HepG2 (cell line): ENCODE measurements at regions not wholly inside any gene's neighbourhood (a gene's known extent, or its start where the extent isn't known, plus 50 kb on each side); places are given as distances from the start of the nearest gene placed in this dataset.

Experiments
- CREM ChIP-seq, 2 experiments: sonication (generic) in 1 of 2; formaldehyde crosslinking in 1 of 2; IDR thresholded peaks; 2 replicates each; pipeline versions ENCODE4 v1.4.0 to v1.6.1; 2016 to 2020; ENCODE audit warnings: antibody characterized with exemption in 1 of 2, mild to moderate bottlenecking in 1 of 2, missing genetic modification reagents in 1 of 2
- GABPB1 ChIP-seq: IDR thresholded peaks from 2 replicates; pipeline ENCODE4 v1.6.1; 2016; ENCODE audit warnings: mild to moderate bottlenecking, missing genetic modification reagents, moderate library complexity, missing compliant biosample characterization
- HOXA3 ChIP-seq: sonication (generic); formaldehyde crosslinking; IDR thresholded peaks from 2 replicates; pipeline ENCODE4 v1.5.0; 2020; ENCODE audit warnings: missing genetic modification reagents
- JUNB ChIP-seq: sonication (generic); formaldehyde crosslinking; IDR thresholded peaks from 2 replicates; pipeline ENCODE4 v1.8.0; 2022; ENCODE audit warnings: missing genetic modification reagents, mild to moderate bottlenecking, borderline replicate concordance
- MIER3 ChIP-seq: IDR thresholded peaks from 2 replicates; pipeline ENCODE4 v1.6.1; 2016; ENCODE audit warnings: missing compliant biosample characterization, borderline replicate concordance
- SIN3A ChIP-seq: IDR thresholded peaks from 2 replicates; pipeline ENCODE4 v1.6.1; 2011; ENCODE audit warnings: low read depth, mild to moderate bottlenecking, control low read depth, low read length, borderline replicate concordance
- SMYD3 ChIP-seq: sonication (generic); formaldehyde crosslinking; IDR thresholded peaks from 2 replicates; pipeline ENCODE4 v1.8.1; 2023; ENCODE audit warnings: mild to moderate bottlenecking, missing genetic modification reagents
- SRSF4 ChIP-seq: fragments of 200-400 bp; formaldehyde crosslinking; IDR thresholded peaks from one replicate; pipeline ENCODE4 v1.6.1; 2018; ENCODE audit warnings: mild to moderate bottlenecking, low read depth, low read length, moderate library complexity; ENCODE audit not compliant: poor library complexity, severe bottlenecking
- TCF7L2 ChIP-seq: IDR thresholded peaks from 2 replicates; pipeline ENCODE4 v1.6.1; 2011; ENCODE audit warnings: mild to moderate bottlenecking, low read depth, low read length, moderate library complexity
- ZNF292 ChIP-seq: sonication (generic); formaldehyde crosslinking; IDR thresholded peaks from 2 replicates; pipeline ENCODE4 v1.8.1; 2022; ENCODE audit warnings: mild to moderate bottlenecking, low read depth, missing genetic modification reagents, borderline replicate concordance
- ZNF335 ChIP-seq: sonication (generic); formaldehyde crosslinking; IDR thresholded peaks from 2 replicates; pipeline ENCODE4 v1.4.0; 2020; ENCODE audit warnings: missing genetic modification reagents
- ZNF496 ChIP-seq: sonication (generic); formaldehyde crosslinking; IDR thresholded peaks from 2 replicates; pipeline ENCODE4 v1.8.1; 2023; ENCODE audit warnings: mild to moderate bottlenecking, moderate library complexity, missing genetic modification reagents; ENCODE audit not compliant: insufficient replicate concordance
- ZNF605 ChIP-seq: sonication (generic); formaldehyde crosslinking; IDR thresholded peaks from 2 replicates; pipeline ENCODE4 v1.8.0; 2022; ENCODE audit warnings: mild to moderate bottlenecking, missing genetic modification reagents
- ZNF724P ChIP-seq: sonication (generic); formaldehyde crosslinking; IDR thresholded peaks from 2 replicates; pipeline ENCODE4 v1.8.0; 2022; ENCODE audit warnings: missing genetic modification reagents, borderline replicate concordance
- TF ChIP-seq, protein P1 (sequence below): sonication (generic); formaldehyde crosslinking; conservative IDR thresholded peaks from 2 replicates; pipeline ENCODE4 v1.8.0; 2022; ENCODE audit warnings: mild to moderate bottlenecking, moderate library complexity, missing genetic modification reagents
- TF ChIP-seq, protein P2 (sequence below): sonication (generic); formaldehyde crosslinking; IDR thresholded peaks from 2 replicates; pipeline ENCODE4 v1.8.1; 2023; ENCODE audit warnings: missing genetic modification reagents, inconsistent platforms, borderline replicate concordance
- TF ChIP-seq, protein P3 (sequence below): sonication (generic); formaldehyde crosslinking; IDR thresholded peaks from 2 replicates; pipeline ENCODE4 v1.4.0; 2020; ENCODE audit warnings: missing genetic modification reagents, borderline replicate concordance
- TF ChIP-seq, protein P4 (sequence below): sonication (generic); formaldehyde crosslinking; IDR thresholded peaks from 2 replicates; pipeline ENCODE4 v1.5.0; 2020; ENCODE audit warnings: missing genetic modification reagents
- TF ChIP-seq, protein P5 (sequence below): IDR thresholded peaks from 2 replicates; pipeline ENCODE4 v1.6.1; 2018; ENCODE audit warnings: missing genetic modification reagents, mild to moderate bottlenecking, missing compliant biosample characterization

DNA sequence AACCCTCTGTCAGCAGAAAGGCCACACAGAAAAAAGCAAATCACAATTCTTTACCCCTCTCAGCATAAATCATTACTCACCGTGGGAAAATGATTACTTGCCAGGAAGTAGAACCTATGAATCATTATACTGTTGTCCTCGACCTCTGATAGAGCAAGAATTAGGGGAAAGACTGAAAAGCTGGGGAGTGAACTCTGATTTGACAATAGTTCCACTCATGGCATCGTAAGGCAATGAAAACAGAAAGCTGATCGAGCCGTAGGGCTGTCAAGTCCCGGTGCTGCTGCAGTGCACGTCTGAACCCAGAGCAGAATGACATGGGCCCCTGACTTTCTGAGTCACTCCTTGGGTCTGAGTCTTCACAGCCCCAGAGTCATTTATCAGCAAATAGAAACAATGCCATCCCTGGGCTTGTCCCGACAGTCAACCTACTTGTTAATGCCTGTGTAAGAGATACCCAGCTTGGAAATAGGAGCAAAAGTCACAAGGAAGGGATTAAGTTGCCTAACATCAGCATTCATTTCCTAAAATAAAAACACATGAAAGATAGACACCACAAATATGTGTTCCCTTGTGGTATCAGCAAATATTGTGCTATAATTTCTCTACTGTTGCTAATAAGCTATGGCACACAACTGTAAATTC lies 224.8 kb upstream of the MARCKS start (continued):
- TF ChIP-seq, protein P1, sequence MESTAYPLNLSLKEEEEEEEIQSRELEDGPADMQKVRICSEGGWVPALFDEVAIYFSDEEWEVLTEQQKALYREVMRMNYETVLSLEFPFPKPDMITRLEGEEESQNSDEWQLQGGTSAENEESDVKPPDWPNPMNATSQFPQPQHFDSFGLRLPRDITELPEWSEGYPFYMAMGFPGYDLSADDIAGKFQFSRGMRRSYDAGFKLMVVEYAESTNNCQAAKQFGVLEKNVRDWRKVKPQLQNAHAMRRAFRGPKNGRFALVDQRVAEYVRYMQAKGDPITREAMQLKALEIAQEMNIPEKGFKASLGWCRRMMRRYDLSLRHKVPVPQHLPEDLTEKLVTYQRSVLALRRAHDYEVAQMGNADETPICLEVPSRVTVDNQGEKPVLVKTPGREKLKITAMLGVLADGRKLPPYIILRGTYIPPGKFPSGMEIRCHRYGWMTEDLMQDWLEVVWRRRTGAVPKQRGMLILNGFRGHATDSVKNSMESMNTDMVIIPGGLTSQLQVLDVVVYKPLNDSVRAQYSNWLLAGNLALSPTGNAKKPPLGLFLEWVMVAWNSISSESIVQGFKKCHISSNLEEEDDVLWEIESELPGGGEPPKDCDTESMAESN (CRISPR knock-in tag) = no peak
- TF ChIP-seq TCF7L2 = no peak
- no peak for TF ChIP-seq ZNF496
- TF ChIP-seq GABPB1 (CRISPR knock-in tag) = no peak
- 0 out of 2 replicates have a peak, but pooled peaks have one; percentile 33 for TF ChIP-seq MIER3 (CRISPR knock-in tag)
- TF ChIP-seq, protein P2, sequence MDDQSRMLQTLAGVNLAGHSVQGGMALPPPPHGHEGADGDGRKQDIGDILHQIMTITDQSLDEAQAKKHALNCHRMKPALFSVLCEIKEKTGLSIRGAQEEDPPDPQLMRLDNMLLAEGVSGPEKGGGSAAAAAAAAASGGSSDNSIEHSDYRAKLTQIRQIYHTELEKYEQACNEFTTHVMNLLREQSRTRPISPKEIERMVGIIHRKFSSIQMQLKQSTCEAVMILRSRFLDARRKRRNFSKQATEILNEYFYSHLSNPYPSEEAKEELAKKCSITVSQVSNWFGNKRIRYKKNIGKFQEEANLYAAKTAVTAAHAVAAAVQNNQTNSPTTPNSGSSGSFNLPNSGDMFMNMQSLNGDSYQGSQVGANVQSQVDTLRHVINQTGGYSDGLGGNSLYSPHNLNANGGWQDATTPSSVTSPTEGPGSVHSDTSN (CRISPR knock-in tag) = no peak
- 0 out of 2 replicates have a peak, but pooled peaks have one; percentile 34 for TF ChIP-seq HOXA3 (CRISPR knock-in tag)
- TF ChIP-seq, protein P3, sequence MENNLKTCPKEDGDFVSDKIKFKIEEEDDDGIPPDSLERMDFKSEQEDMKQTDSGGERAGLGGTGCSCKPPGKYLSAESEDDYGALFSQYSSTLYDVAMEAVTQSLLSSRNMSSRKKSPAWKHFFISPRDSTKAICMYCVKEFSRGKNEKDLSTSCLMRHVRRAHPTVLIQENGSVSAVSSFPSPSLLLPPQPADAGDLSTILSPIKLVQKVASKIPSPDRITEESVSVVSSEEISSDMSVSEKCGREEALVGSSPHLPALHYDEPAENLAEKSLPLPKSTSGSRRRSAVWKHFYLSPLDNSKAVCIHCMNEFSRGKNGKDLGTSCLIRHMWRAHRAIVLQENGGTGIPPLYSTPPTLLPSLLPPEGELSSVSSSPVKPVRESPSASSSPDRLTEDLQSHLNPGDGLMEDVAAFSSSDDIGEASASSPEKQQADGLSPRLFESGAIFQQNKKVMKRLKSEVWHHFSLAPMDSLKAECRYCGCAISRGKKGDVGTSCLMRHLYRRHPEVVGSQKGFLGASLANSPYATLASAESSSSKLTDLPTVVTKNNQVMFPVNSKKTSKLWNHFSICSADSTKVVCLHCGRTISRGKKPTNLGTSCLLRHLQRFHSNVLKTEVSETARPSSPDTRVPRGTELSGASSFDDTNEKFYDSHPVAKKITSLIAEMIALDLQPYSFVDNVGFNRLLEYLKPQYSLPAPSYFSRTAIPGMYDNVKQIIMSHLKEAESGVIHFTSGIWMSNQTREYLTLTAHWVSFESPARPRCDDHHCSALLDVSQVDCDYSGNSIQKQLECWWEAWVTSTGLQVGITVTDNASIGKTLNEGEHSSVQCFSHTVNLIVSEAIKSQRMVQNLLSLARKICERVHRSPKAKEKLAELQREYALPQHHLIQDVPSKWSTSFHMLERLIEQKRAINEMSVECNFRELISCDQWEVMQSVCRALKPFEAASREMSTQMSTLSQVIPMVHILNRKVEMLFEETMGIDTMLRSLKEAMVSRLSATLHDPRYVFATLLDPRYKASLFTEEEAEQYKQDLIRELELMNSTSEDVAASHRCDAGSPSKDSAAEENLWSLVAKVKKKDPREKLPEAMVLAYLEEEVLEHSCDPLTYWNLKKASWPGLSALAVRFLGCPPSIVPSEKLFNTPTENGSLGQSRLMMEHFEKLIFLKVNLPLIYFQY = peak; percentile 58; the same call in 1 of the 2 replicates
- TF ChIP-seq, protein P4, sequence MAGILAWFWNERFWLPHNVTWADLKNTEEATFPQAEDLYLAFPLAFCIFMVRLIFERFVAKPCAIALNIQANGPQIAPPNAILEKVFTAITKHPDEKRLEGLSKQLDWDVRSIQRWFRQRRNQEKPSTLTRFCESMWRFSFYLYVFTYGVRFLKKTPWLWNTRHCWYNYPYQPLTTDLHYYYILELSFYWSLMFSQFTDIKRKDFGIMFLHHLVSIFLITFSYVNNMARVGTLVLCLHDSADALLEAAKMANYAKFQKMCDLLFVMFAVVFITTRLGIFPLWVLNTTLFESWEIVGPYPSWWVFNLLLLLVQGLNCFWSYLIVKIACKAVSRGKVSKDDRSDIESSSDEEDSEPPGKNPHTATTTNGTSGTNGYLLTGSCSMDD (CRISPR knock-in tag) = no peak
- TF ChIP-seq CREM (IDR thresholded peaks at IDR 0.05) = no peak
- no peak for TF ChIP-seq CREM (CRISPR knock-in tag; IDR thresholded peaks at IDR 0.05)
- 0 out of 2 replicates have a peak, but pooled peaks have one; percentile 34 for TF ChIP-seq ZNF605 (CRISPR knock-in tag)
- TF ChIP-seq SMYD3 (CRISPR knock-in tag) = no peak
- 0 out of 2 replicates have a peak, but pooled peaks have one; percentile 48 for TF ChIP-seq SIN3A
- no peak for TF ChIP-seq SRSF4
- TF ChIP-seq ZNF335 (CRISPR knock-in tag) = no peak
- 0 out of 2 replicates have a peak, but pooled peaks have one; percentile 78 for TF ChIP-seq ZNF292 (CRISPR knock-in tag)
- TF ChIP-seq, protein P5, sequence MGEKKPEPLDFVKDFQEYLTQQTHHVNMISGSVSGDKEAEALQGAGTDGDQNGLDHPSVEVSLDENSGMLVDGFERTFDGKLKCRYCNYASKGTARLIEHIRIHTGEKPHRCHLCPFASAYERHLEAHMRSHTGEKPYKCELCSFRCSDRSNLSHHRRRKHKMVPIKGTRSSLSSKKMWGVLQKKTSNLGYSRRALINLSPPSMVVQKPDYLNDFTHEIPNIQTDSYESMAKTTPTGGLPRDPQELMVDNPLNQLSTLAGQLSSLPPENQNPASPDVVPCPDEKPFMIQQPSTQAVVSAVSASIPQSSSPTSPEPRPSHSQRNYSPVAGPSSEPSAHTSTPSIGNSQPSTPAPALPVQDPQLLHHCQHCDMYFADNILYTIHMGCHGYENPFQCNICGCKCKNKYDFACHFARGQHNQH (CRISPR knock-in tag) = no peak
- no peak for TF ChIP-seq JUNB (CRISPR knock-in tag)
- TF ChIP-seq ZNF724P (CRISPR knock-in tag) = no peak
